H1 (cell line): ENCODE measurements at regions not wholly inside any gene's neighbourhood (a gene's known extent, or its start where the extent isn't known, plus 50 kb on each side); places are given as distances from the start of the nearest gene placed in this dataset.

Experiments
- ATF2 ChIP-seq: IDR thresholded peaks from 2 replicates; pipeline ENCODE4 v1.6.1; 2012; ENCODE audit warnings: low read length, inconsistent platforms
- CTCF ChIP-seq, 3 experiments: IDR thresholded peaks; 1 replicate in 2 of 3; 2 replicates in 1 of 3; pipeline versions ENCODE4 v1.5.1 to v1.6.1; 2011; ENCODE audit warnings: low read length in 3 of 3, mild to moderate bottlenecking in 3 of 3, inconsistent platforms in 2 of 3, low read depth in 1 of 3, moderate library complexity in 1 of 3; ENCODE audit not compliant: insufficient read depth in 1 of 3; ENCODE audit errors: control extremely low read depth in 1 of 3
- E2F6 ChIP-seq: IDR thresholded peaks from 2 replicates; pipeline ENCODE4 v1.6.1; 2012; ENCODE audit warnings: inconsistent platforms
- GTF2F1 ChIP-seq: IDR thresholded peaks from 2 replicates; pipeline ENCODE4 v1.6.1; 2012; ENCODE audit warnings: low read depth, low read length, improper control_type of control experiment, borderline replicate concordance
- POLR2A ChIP-seq, 2 experiments: IDR thresholded peaks; 1 replicate in 1 of 2; 2 replicates in 1 of 2; pipeline ENCODE4 v1.6.1; 2011; ENCODE audit warnings: low read depth in 2 of 2, low read length in 2 of 2, mild to moderate bottlenecking in 2 of 2; ENCODE audit errors: control extremely low read depth in 1 of 2
- POU5F1 ChIP-seq: IDR thresholded peaks from 2 replicates; pipeline ENCODE4 v1.6.1; 2011; ENCODE audit warnings: low read depth, mild to moderate bottlenecking, low read length, moderate library complexity
- SIN3A ChIP-seq, 2 experiments: IDR thresholded peaks in 1 of 2; conservative IDR thresholded peaks in 1 of 2; 2 replicates each; pipeline ENCODE4 v1.6.1; 2011 to 2012; ENCODE audit warnings: low read length in 2 of 2, improper control_type of control experiment in 1 of 2, low read depth in 1 of 2, mild to moderate bottlenecking in 1 of 2
- SP1 ChIP-seq: IDR thresholded peaks from 2 replicates; pipeline ENCODE4 v1.6.1; 2011; ENCODE audit warnings: low read depth, low read length
- SUZ12 ChIP-seq: fragments of 200-600 bp; sonication (generic); IDR thresholded peaks from 2 replicates; pipeline ENCODE4 v1.6.1; 2012; ENCODE audit warnings: mild to moderate bottlenecking, inconsistent platforms, low read length, moderate library complexity, mixed read lengths
- TAF1 ChIP-seq: IDR thresholded peaks from 2 replicates; pipeline ENCODE4 v1.6.1; 2011; ENCODE audit warnings: mild to moderate bottlenecking, low read depth, low read length
- TCF12 ChIP-seq: IDR thresholded peaks from 2 replicates; pipeline ENCODE4 v1.6.1; 2011; ENCODE audit warnings: low read depth, mild to moderate bottlenecking, low read length
- USF2 ChIP-seq: IDR thresholded peaks from 2 replicates; pipeline ENCODE4 v1.6.1; 2011; ENCODE audit warnings: low read length, improper control_type of control experiment

- TF ChIP-seq TAF1 (no peak), USF2 (no peak), CTCF (IDR thresholded peaks at IDR 0.05; ENCODE audit: control extremely low read depth in 1 of 3, insufficient read depth in 1 of 3, low read depth in 1 of 3, low read length in 3 of 3) (no peak), POU5F1 (no peak), POLR2A (IDR thresholded peaks at IDR 0.05; ENCODE audit: control extremely low read depth in 1 of 2, low read depth in 2 of 2, low read length in 2 of 2) (no peak), E2F6 (no peak), ATF2 (no peak), GTF2F1 (no peak), TCF12 (no peak), SIN3A (conservative IDR thresholded peaks at IDR 0.05 in 1 of 2, IDR thresholded peaks at IDR 0.05 in 1 of 2; ENCODE audit: low read depth in 1 of 2, low read length in 2 of 2) (no peak), SUZ12 (no peak), SP1 (no peak)
Observed at GRCh38 chr4:106454581-106454980, 86.0 kb upstream of the GIMD1 start.
